Body of pancreas (tissue), 4 donors: ENCODE measurements at regions not wholly inside any gene's neighbourhood (a gene's known extent, or its start where the extent isn't known, plus 50 kb on each side); places are given as distances from the start of the nearest gene placed in this dataset.

Source experiments
- ATAC-seq: fragments of 150-250 bp; one replicate; pipeline ENCODE4 v1.9.1; 2016
- DNase-seq, 4 donors: peaks; one replicate each; pipeline ENCODE4 v3.0.0-alpha.2; 2019
- H3K27ac ChIP-seq, 4 donors: fragments of 200-600 bp; sonication (generic); 1 replicate in 3 of 4; 2 replicates in 1 of 4; pipeline versions ENCODE4 v1.5.1 to v1.6.1; 2016 to 2019; ENCODE audit warnings: mild to moderate bottlenecking in 1 of 4, mixed read lengths in 1 of 4, moderate library complexity in 1 of 4
- H3K27me3 ChIP-seq, 2 donors: fragments of 200-600 bp; sonication (generic); one replicate each; pipeline ENCODE4 v1.6.0; 2016; ENCODE audit warnings: mild to moderate bottlenecking in 1 of 2
- H3K36me3 ChIP-seq, 2 donors: fragments of 200-600 bp; sonication (generic); replicated peaks in 1 of 2; 2 replicates each; pipeline ENCODE4 v1.5.1; 2016; ENCODE audit warnings: low read depth in 2 of 2; ENCODE audit not compliant: insufficient read depth in 1 of 2
- H3K4me1 ChIP-seq: fragments of 200-600 bp; sonication (generic); one replicate; pipeline ENCODE4 v1.6.0; 2016
- H3K4me3 ChIP-seq, 2 donors: fragments of 200-600 bp; sonication (generic); 1 replicate in 1 of 2; 2 replicates in 1 of 2; pipeline ENCODE4 v1.5.1; 2016 to 2019
- H3K9me3 ChIP-seq, 3 donors: fragments of 200-600 bp; sonication (generic); 1 replicate in 2 of 3; 2 replicates in 1 of 3; pipeline ENCODE4 v1.5.1; 2016
- CTCF ChIP-seq, 7 experiments: fragments of 450-650 bp in 4 of 7; fragments of 200-600 bp in 3 of 7; sonication (generic) in 3 of 7; IDR thresholded peaks; one replicate each; pipeline ENCODE4 v1.5.1; 2016 to 2019; ENCODE audit warnings: antibody characterized with exemption in 7 of 7
- POLR2A ChIP-seq, 3 donors: fragments of 450-650 bp; IDR thresholded peaks; one replicate each; pipeline ENCODE4 v1.6.1; 2016; ENCODE audit warnings: antibody characterized with exemption in 3 of 3, mild to moderate bottlenecking in 2 of 3
- WGBS, 2 donors: methylation state at CpG; one replicate each; pipeline ENCODE4 v1.1.5; 2017; 5-methylcytosine and 5-hydroxymethylcytosine counted together
- intact Hi-C: fragments of 100-400 bp; cut with DNase I; formaldehyde crosslinking; loops from one replicate; pipeline ENCODE4 v1.15.1; 2023

DNA sequence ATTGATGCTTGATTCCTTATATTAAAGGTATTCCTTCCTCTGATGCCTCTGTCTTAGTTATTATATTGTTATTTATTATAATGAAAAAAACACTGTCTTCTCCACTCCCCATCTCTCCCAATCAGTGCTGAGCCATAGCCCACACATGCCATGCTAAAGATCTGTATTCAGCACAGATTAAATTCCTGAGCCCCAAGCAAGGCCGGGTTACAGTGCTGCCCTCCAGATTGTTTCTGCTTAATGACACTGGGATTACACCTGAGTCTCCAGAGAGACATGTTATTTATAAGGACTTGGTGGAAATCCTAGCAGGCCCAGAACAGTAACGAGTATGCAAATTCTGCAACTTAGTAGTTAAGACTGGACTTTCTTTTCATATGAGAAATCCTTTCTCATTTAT, 305.9 kb upstream of the UMPS start:
- Histone ChIP-seq H3K27me3 (no peaks in the 10 kb centered on the region), H3K27ac (no peak overlapping the region), H3K4me1 (no peaks in the 10 kb centered on the region), H3K4me3 (no peak overlapping the region), H3K9me3 (no peaks in the 10 kb centered on the region), H3K36me3 (no peaks in the 10 kb centered on the region)
- 74 to 93% methylated on average over 2 of the region's 2 CpGs for WGBS, 2 donors
- TF ChIP-seq POLR2A (IDR thresholded peaks at IDR 0.05) (no peak), CTCF (IDR thresholded peaks at IDR 0.05) (no peak)
- no peak for DNase-seq
- intact Hi-C loops, result no loop called here
- no peak for ATAC-seq

DNA sequence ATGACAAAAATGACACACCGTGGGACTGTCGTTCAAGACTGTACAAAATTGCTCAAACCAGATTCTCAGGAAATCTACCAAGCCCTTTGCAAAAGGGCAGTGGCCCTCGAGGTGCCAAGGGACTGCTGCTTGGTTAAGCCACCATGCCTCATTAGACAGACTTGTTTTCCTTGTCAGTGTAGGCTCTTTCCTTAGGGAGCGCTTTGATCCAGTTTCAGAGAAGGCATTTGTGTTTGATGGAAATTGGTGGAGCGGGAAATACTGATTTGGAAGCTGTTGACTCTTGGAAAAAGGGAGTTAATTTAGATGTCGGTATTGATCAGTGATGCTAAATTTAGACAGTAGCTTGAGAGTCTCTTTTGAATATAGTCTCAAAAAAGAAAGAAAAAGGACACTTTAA, 304.3 kb upstream of the UMPS start:
- 86 to 88% methylated on average over 6 of the region's 6 CpGs for WGBS, 2 donors
- ATAC-seq (no peak), DNase-seq (no peak)
- intact Hi-C loops, result no loop called here
- TF ChIP-seq POLR2A (IDR thresholded peaks at IDR 0.05), result no peak
- no peak for TF ChIP-seq CTCF (IDR thresholded peaks at IDR 0.05)
- Histone ChIP-seq H3K27me3 (no peaks in the 10 kb centered on the region), H3K4me3 (no peak overlapping the region), H3K9me3 (no peaks in the 10 kb centered on the region), H3K27ac (no peak overlapping the region), H3K36me3 (no peaks in the 10 kb centered on the region), H3K4me1 (no peaks in the 10 kb centered on the region)

GRCh38 chr3:124428372-124429128, 301.7 kb upstream of the UMPS start:
- intact Hi-C loops, result no loop called here
- Histone ChIP-seq H3K27ac (no peak overlapping the region), H3K4me3 (no peak overlapping the region), H3K9me3 (no peaks in the 10 kb centered on the region), H3K4me1 (no peaks in the 10 kb centered on the region), H3K36me3 (peaks cover 0 to 2% of the 10 kb centered on the region in 2 donors), H3K27me3 (no peaks in the 10 kb centered on the region)
- no peak for ATAC-seq
- TF ChIP-seq CTCF (IDR thresholded peaks at IDR 0.05), result no peak
- TF ChIP-seq POLR2A (IDR thresholded peaks at IDR 0.05), result no peak
- no peak for DNase-seq

- Histone ChIP-seq H3K4me1 (no peaks in the 10 kb centered on the region), H3K4me3 (no peak overlapping the region), H3K36me3 (peaks cover 0 to 2% of the 10 kb centered on the region in 2 donors), H3K27me3 (no peaks in the 10 kb centered on the region), H3K9me3 (no peaks in the 10 kb centered on the region), H3K27ac (no peak overlapping the region)
- TF ChIP-seq POLR2A (IDR thresholded peaks at IDR 0.05) (no peak), CTCF (IDR thresholded peaks at IDR 0.05) (no peak)
- ATAC-seq (no peak), DNase-seq (no peak)
- 71 to 76% methylated on average over 3 of the region's 3 CpGs for WGBS, 2 donors
- intact Hi-C loops, result no loop called here
These were observed 301.0 kb upstream of the UMPS start for GRCh38 chr3:124429129-124429815.
